Smooth muscle cell (in vitro differentiated cells): ENCODE measurements at regions not wholly inside any gene's neighbourhood (a gene's known extent, or its start where the extent isn't known, plus 50 kb on each side); places are given as distances from the start of the nearest gene placed in this dataset.

ENCODE experiments used
- DNase-seq: peaks from one replicate; lab custom pipeline; 2025; ENCODE audit not compliant: unreplicated experiment; lab: John Stamatoyannopoulos, UW
- H2AFZ ChIP-seq: fragments of 200-600 bp; sonication (generic); 2 replicates; pipeline ENCODE4 v1.6.0; 2016; ENCODE audit warnings: antibody characterized with exemption, low read depth, mild to moderate bottlenecking
- H3F3A ChIP-seq: fragments of 200-600 bp; sonication (generic); 2 replicates; pipeline ENCODE4 v1.6.0; 2017; ENCODE audit warnings: antibody characterized with exemption, low read depth
- H3K27ac ChIP-seq: fragments of 200-600 bp; sonication (generic); 2 replicates; pipeline ENCODE4 v1.5.1; 2016; ENCODE audit warnings: low read depth, mild to moderate bottlenecking
- H3K27me3 ChIP-seq: fragments of 200-600 bp; sonication (generic); 2 replicates; pipeline ENCODE4 v1.6.1; 2016; ENCODE audit warnings: low read depth, mild to moderate bottlenecking
- H3K36me3 ChIP-seq: fragments of 200-600 bp; sonication (generic); 2 replicates; pipeline ENCODE4 v1.5.1; 2016; ENCODE audit warnings: low read depth
- H3K4me1 ChIP-seq: fragments of 200-600 bp; sonication (generic); 2 replicates; pipeline ENCODE4 v1.5.1; 2016; ENCODE audit warnings: low read depth
- H3K4me2 ChIP-seq: fragments of 200-600 bp; sonication (generic); 2 replicates; pipeline ENCODE4 v1.6.0; 2016; ENCODE audit warnings: mild to moderate bottlenecking
- H3K4me3 ChIP-seq: fragments of 200-600 bp; sonication (generic); 2 replicates; pipeline ENCODE4 v1.5.1; 2016; ENCODE audit warnings: mild to moderate bottlenecking
- H3K79me2 ChIP-seq: fragments of 200-600 bp; sonication (generic); 2 replicates; pipeline ENCODE4 v1.6.0; 2016; ENCODE audit warnings: low read depth, mild to moderate bottlenecking
- H3K9ac ChIP-seq: fragments of 200-600 bp; sonication (generic); 2 replicates; pipeline ENCODE4 v1.6.0; 2016; ENCODE audit warnings: low read depth
- H3K9me3 ChIP-seq: fragments of 200-600 bp; sonication (generic); replicated peaks from 2 replicates; pipeline ENCODE4 v1.5.1; 2016; ENCODE audit warnings: low read depth
- H4K20me1 ChIP-seq: fragments of 200-600 bp; sonication (generic); 2 replicates; pipeline ENCODE4 v1.6.0; 2016; ENCODE audit warnings: low read depth
- WGBS: methylation state at CpG from one replicate; pipeline ENCODE4 v1.1.7; 2016; ENCODE audit warnings: low lambda C conversion rate; 5-methylcytosine and 5-hydroxymethylcytosine counted together
- TF ChIP-seq, protein P1 (sequence below): fragments of 200-600 bp; sonication (generic); IDR thresholded peaks from 2 replicates; pipeline ENCODE4 v1.5.1; 2017; ENCODE audit warnings: borderline replicate concordance, mild to moderate bottlenecking, antibody characterized with exemption; ENCODE audit not compliant: insufficient read depth, poor library complexity, severe bottlenecking

DNA sequence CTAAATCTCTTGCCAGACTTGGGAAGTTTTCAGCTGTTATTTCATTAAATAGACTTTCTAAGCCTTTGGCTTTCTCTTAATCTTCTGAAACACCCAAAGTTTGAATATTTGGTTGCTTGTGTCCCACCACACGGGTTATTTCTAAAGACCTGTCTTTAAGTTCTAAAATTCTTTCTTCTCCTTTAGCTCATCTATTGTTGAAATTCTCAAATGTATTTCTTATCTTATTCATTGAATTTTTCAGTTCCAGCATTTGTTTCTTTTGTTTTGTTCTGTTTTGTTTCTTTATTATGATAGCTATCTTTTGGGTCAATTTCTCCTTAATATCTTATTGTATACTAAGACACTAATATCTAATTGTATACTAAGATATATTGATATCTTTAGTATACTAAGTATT lies 97.0 kb downstream of the ARRDC4 start:
- DNase-seq, result no peak
- Histone ChIP-seq H3K27ac (no peak overlapping the region), H3K4me1 (no peaks in the 10 kb centered on the region), H2AFZ (no peak overlapping the region), H3F3A (no peaks in the 10 kb centered on the region), H3K4me3 (no peak overlapping the region), H3K4me2 (no peak overlapping the region), H4K20me1 (no peaks in the 10 kb centered on the region), H3K79me2 (no peaks in the 10 kb centered on the region), H3K27me3 (no peaks in the 10 kb centered on the region), H3K9ac (no peak overlapping the region), H3K36me3 (no peaks in the 10 kb centered on the region), H3K9me3 (peaks cover 5% of the 10 kb centered on the region)
- WGBS, result 71% methylated on average over 1 of the region's 1 CpG
- TF ChIP-seq, protein P1, sequence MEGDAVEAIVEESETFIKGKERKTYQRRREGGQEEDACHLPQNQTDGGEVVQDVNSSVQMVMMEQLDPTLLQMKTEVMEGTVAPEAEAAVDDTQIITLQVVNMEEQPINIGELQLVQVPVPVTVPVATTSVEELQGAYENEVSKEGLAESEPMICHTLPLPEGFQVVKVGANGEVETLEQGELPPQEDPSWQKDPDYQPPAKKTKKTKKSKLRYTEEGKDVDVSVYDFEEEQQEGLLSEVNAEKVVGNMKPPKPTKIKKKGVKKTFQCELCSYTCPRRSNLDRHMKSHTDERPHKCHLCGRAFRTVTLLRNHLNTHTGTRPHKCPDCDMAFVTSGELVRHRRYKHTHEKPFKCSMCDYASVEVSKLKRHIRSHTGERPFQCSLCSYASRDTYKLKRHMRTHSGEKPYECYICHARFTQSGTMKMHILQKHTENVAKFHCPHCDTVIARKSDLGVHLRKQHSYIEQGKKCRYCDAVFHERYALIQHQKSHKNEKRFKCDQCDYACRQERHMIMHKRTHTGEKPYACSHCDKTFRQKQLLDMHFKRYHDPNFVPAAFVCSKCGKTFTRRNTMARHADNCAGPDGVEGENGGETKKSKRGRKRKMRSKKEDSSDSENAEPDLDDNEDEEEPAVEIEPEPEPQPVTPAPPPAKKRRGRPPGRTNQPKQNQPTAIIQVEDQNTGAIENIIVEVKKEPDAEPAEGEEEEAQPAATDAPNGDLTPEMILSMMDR, result no peak

DNA sequence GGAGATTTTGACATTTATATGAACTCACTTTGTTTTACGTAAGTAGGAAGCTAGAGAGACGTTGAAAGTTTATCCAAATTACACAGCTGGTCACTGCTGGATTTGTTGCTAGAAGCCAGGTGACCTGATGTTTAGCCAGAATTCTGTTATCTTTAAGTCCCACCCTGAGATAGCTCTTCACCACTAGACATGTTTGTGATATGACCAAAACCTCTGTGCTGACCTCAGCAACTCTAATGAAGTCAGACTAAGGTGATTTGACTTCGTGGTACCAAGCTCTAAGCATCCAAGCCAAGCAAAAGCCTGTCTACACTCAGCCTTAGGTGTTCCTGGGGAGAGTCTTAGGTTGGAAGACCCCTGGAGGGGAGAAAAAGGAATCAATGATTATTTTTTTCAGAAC lies 102.4 kb downstream of the ARRDC4 start:
- Histone ChIP-seq H3K27ac (no peak overlapping the region), H3K4me3 (no peak overlapping the region), H3F3A (no peaks in the 10 kb centered on the region), H3K27me3 (no peaks in the 10 kb centered on the region), H3K9me3 (no peaks in the 10 kb centered on the region), H3K4me1 (no peaks in the 10 kb centered on the region), H3K36me3 (no peaks in the 10 kb centered on the region), H4K20me1 (no peaks in the 10 kb centered on the region), H3K4me2 (no peak overlapping the region), H3K9ac (no peak overlapping the region), H2AFZ (no peak overlapping the region), H3K79me2 (no peaks in the 10 kb centered on the region)
- no peak for DNase-seq
- TF ChIP-seq, protein P1, result no peak
- WGBS, result 67% methylated on average over 3 of the region's 3 CpGs

DNA sequence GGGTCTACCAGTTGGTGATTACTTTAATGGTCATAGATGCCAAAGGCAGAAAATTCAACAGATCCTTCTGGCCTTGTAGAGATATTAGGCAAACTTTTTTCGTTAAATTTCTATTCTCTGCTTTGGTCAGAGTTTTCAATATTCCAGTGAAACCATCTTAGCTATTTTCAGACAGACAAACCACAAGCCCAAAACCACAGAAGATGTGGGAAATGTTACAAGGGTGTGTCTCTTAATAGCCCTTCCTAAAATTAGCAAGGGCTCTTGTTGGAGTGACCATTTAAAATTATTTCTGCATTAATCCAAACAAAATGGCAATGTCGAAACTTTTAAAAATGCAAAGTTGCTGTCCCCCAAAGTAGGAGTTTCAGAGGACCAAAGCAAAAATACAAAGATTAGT lies 102.8 kb downstream of the ARRDC4 start:
- TF ChIP-seq, protein P1, result no peak
- H3K36me3 ChIP-seq, result no peaks in the 10 kb centered on the region
- H3K27me3 ChIP-seq, result no peaks in the 10 kb centered on the region
- no peaks in the 10 kb centered on the region for H3K4me1 ChIP-seq
- no peak overlapping the region for H3K9ac ChIP-seq
- no peaks in the 10 kb centered on the region for H3F3A ChIP-seq
- H4K20me1 ChIP-seq, result no peaks in the 10 kb centered on the region
- WGBS, result 73% methylated on average over 2 of the region's 2 CpGs
- H2AFZ ChIP-seq, result no peak overlapping the region
- DNase-seq, result no peak
- H3K9me3 ChIP-seq, result no peaks in the 10 kb centered on the region
- H3K4me2 ChIP-seq, result no peak overlapping the region
- H3K27ac ChIP-seq, result no peak overlapping the region
- H3K79me2 ChIP-seq, result no peaks in the 10 kb centered on the region
- no peak overlapping the region for H3K4me3 ChIP-seq

DNA sequence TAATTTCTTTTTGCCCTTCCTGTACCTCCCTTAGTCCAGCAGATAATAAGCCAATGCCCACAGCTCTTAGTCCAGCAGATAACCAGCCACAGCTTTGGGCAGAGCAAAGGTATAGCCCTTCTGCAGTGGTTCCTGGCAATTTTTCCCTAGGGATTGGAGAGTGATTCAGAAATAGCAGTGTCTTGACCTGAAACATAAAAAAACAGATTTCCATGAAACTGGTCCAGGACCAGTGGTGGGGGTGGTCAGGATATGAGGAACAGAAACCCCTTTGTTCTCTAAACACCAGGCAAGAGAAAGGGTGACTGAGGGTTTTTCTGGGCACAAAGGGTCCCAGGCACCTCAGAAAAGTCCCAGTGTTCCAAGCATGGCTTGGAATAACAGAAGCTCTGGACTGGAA lies 103.4 kb downstream of the ARRDC4 start:
- Histone ChIP-seq H3K27ac (no peak overlapping the region), H3K4me2 (no peak overlapping the region), H4K20me1 (no peaks in the 10 kb centered on the region), H2AFZ (no peak overlapping the region), H3K4me3 (no peak overlapping the region), H3K9ac (no peak overlapping the region), H3K4me1 (no peaks in the 10 kb centered on the region), H3K27me3 (no peaks in the 10 kb centered on the region), H3K9me3 (no peaks in the 10 kb centered on the region), H3K79me2 (no peaks in the 10 kb centered on the region), H3F3A (no peaks in the 10 kb centered on the region), H3K36me3 (no peaks in the 10 kb centered on the region)
- TF ChIP-seq, protein P1, result no peak
- DNase-seq, result no peak
